ENCODE measurements at regions not wholly inside any gene's neighbourhood (a gene's known extent, or its start where the extent isn't known, plus 50 kb on each side); places are given as distances from the start of the nearest gene placed in this dataset.

DNA sequence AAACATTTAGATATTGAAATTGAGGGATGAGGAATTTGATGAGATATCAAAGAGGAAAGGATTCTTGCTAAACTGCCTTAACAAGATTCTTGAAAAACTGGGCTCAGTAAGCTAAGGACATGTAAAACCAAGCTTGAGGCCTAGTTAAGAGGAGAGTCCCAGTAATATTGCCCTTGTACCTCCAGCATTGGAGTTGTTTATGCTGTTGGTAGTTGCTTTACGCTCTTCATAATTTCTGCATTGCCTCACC is 156.1 kb upstream of the TRIM24 start:
- TF ChIP-seq EZH2 (IDR thresholded peaks at IDR 0.05) (no peak), POLR2AphosphoS5 (IDR thresholded peaks at IDR 0.05; ENCODE audit: borderline replicate concordance, low read depth, low read length) (no peak), FOXP2 (optimal IDR thresholded peaks at IDR 0.05; ENCODE audit: control extremely low read depth, extremely low read length, insufficient read depth) (no peak)
